Liver (tissue), 8 donors: ENCODE measurements at regions not wholly inside any gene's neighbourhood (a gene's known extent, or its start where the extent isn't known, plus 50 kb on each side); places are given as distances from the start of the nearest gene placed in this dataset.

Experiments
- DNase-seq: peaks from one replicate; pipeline ENCODE4 v3.0.0-alpha.2; 2017; ENCODE audit warnings: low spot score
- H3K27ac ChIP-seq, 2 donors: one replicate each; pipeline ENCODE4 v1.7.0; 2013; ENCODE audit warnings: inconsistent platforms in 2 of 2, low read length in 2 of 2, control low read depth in 1 of 2, low read depth in 1 of 2, mild to moderate bottlenecking in 1 of 2
- H3K27me3 ChIP-seq, 4 donors: one replicate each; pipeline versions ENCODE4 v1.6.1 to v1.7.0; 2013; ENCODE audit warnings: low read length in 3 of 4, inconsistent platforms in 1 of 4, mild to moderate bottlenecking in 1 of 4, moderate library complexity in 1 of 4; ENCODE audit not compliant: control insufficient read depth in 4 of 4, insufficient read depth in 4 of 4
- H3K36me3 ChIP-seq, 4 donors: one replicate each; pipeline versions ENCODE4 v1.6.1 to v1.7.0; 2013; ENCODE audit warnings: low read length in 3 of 4, mild to moderate bottlenecking in 3 of 4, low read depth in 1 of 4, moderate library complexity in 1 of 4; ENCODE audit not compliant: control insufficient read depth in 4 of 4, insufficient read depth in 3 of 4
- H3K4me1 ChIP-seq, 4 donors: one replicate each; pipeline versions ENCODE4 v1.6.1 to v1.7.0; 2013; ENCODE audit warnings: low read length in 3 of 4, mild to moderate bottlenecking in 3 of 4, moderate library complexity in 1 of 4; ENCODE audit not compliant: control insufficient read depth in 4 of 4, insufficient read depth in 4 of 4
- H3K4me3 ChIP-seq, 3 donors: one replicate each; pipeline versions ENCODE4 v1.6.1 to v1.7.0; 2013; ENCODE audit warnings: low read length in 3 of 3, control low read depth in 1 of 3, low read depth in 1 of 3, mild to moderate bottlenecking in 1 of 3
- H3K9ac ChIP-seq, 2 donors: one replicate each; pipeline ENCODE4 v1.7.0; 2013; ENCODE audit warnings: low read length in 2 of 2, mild to moderate bottlenecking in 2 of 2, moderate library complexity in 2 of 2, control low read depth in 1 of 2, low read depth in 1 of 2
- H3K9me3 ChIP-seq, 4 donors: one replicate each; pipeline versions ENCODE4 v1.6.1 to v1.7.0; 2013; ENCODE audit warnings: low read length in 3 of 4; ENCODE audit not compliant: control insufficient read depth in 4 of 4
- CTCF ChIP-seq: fragments of 150-350 bp; IDR thresholded peaks from 2 replicates; pipeline ENCODE4 v1.5.1; 2017; ENCODE audit warnings: improper control_type of control experiment, low read depth, low read length; ENCODE audit not compliant: missing input control
- EGR1 ChIP-seq, 2 donors: IDR thresholded peaks; 2 replicates each; pipeline ENCODE4 v1.6.1; 2016 to 2018; ENCODE audit warnings: antibody characterized with exemption in 2 of 2, low read depth in 2 of 2
- FOXA1 ChIP-seq: IDR thresholded peaks from 2 replicates; pipeline ENCODE4 v1.6.1; 2016; ENCODE audit warnings: antibody characterized with exemption
- FOXA2 ChIP-seq: IDR thresholded peaks from 2 replicates; pipeline ENCODE4 v1.6.1; 2016; ENCODE audit warnings: antibody characterized with exemption
- GABPA ChIP-seq, 2 donors: IDR thresholded peaks in 1 of 2; conservative IDR thresholded peaks in 1 of 2; 2 replicates each; pipeline ENCODE4 v1.6.1; 2016; ENCODE audit warnings: antibody characterized with exemption in 2 of 2, mild to moderate bottlenecking in 1 of 2, moderate library complexity in 1 of 2
- HNF4A ChIP-seq, 2 donors: conservative IDR thresholded peaks; 2 replicates each; pipeline ENCODE4 v1.6.1; 2016; ENCODE audit warnings: antibody characterized with exemption in 2 of 2, mild to moderate bottlenecking in 2 of 2
- HNF4G ChIP-seq: IDR thresholded peaks from 2 replicates; pipeline ENCODE4 v1.6.1; 2016; ENCODE audit warnings: antibody characterized with exemption
- JUND ChIP-seq, 2 donors: IDR thresholded peaks; 2 replicates each; pipeline ENCODE4 v1.6.1; 2016; ENCODE audit warnings: antibody characterized with exemption in 2 of 2
- NR2F2 ChIP-seq: IDR thresholded peaks from 2 replicates; pipeline ENCODE4 v1.6.1; 2016; ENCODE audit warnings: antibody characterized with exemption
- RAD21 ChIP-seq, 2 donors: IDR thresholded peaks; 2 replicates each; pipeline ENCODE4 v1.6.1; 2016; ENCODE audit warnings: antibody characterized with exemption in 2 of 2, mild to moderate bottlenecking in 2 of 2
- RXRA ChIP-seq, 2 donors: IDR thresholded peaks; 2 replicates each; pipeline ENCODE4 v1.6.1; 2017 to 2018; ENCODE audit warnings: antibody characterized with exemption in 2 of 2, mild to moderate bottlenecking in 1 of 2
- SP1 ChIP-seq: IDR thresholded peaks from 2 replicates; pipeline ENCODE4 v1.6.1; 2018; ENCODE audit warnings: antibody characterized with exemption, mild to moderate bottlenecking
- TAF1 ChIP-seq: conservative IDR thresholded peaks from 2 replicates; pipeline ENCODE4 v1.6.1; 2016; ENCODE audit warnings: antibody characterized with exemption, mild to moderate bottlenecking
- YY1 ChIP-seq: IDR thresholded peaks from 2 replicates; pipeline ENCODE4 v1.6.1; 2016; ENCODE audit warnings: antibody characterized with exemption, mild to moderate bottlenecking
- ZBTB33 ChIP-seq: IDR thresholded peaks from 2 replicates; pipeline ENCODE4 v1.6.1; 2016; ENCODE audit warnings: antibody characterized with exemption
- WGBS: extraction: QIAGEN DNeasy Blood & Tissue Kit; methylation state at CpG from one replicate; pipeline ENCODE4 v1.1.7; 2013; 5-methylcytosine and 5-hydroxymethylcytosine counted together
- TF ChIP-seq, protein P1 (sequence below): IDR thresholded peaks from 2 replicates; pipeline ENCODE4 v1.6.1; 2016; ENCODE audit warnings: antibody characterized with exemption
- TF ChIP-seq, protein P2 (sequence below): IDR thresholded peaks from 2 replicates; pipeline ENCODE4 v1.6.1; 2016; ENCODE audit warnings: antibody characterized with exemption
- donor health status: healthy.
- donor health status: healthy.
- donor health status: healthy.
- donor health status: healthy.
- donor health status: healthy.

GRCh38 chr5:72649449-72649848, 142.2 kb upstream of the ZNF366 start:
- H3K27me3 ChIP-seq: no peaks in the 10 kb centered on the region
- H3K27ac ChIP-seq: no peak overlapping the region
- H3K9me3 ChIP-seq: no peaks in the 10 kb centered on the region
- no peak overlapping the region for H3K4me3 ChIP-seq
- 76% methylated on average over 7 of the region's 7 CpGs for WGBS
- no peaks in the 10 kb centered on the region for H3K36me3 ChIP-seq
- no peaks in the 10 kb centered on the region for H3K4me1 ChIP-seq
- no peak for TF ChIP-seq GABPA (IDR thresholded peaks at IDR 0.05 in 1 of 2, conservative IDR thresholded peaks at IDR 0.05 in 1 of 2)
- no peak for TF ChIP-seq RXRA (IDR thresholded peaks at IDR 0.05)
- no peak for TF ChIP-seq ZBTB33
- no peak for TF ChIP-seq NR2F2
- TF ChIP-seq EGR1 (IDR thresholded peaks at IDR 0.05; ENCODE audit: low read depth in 2 of 2): no peak
- TF ChIP-seq CTCF: no peak
- TF ChIP-seq SP1: no peak
- no peak for TF ChIP-seq JUND (IDR thresholded peaks at IDR 0.05)
- no peak for TF ChIP-seq HNF4A (conservative IDR thresholded peaks at IDR 0.05)
- no peak for TF ChIP-seq FOXA1
- no peak for TF ChIP-seq HNF4G
- no peak for TF ChIP-seq FOXA2
- TF ChIP-seq, protein P1, sequence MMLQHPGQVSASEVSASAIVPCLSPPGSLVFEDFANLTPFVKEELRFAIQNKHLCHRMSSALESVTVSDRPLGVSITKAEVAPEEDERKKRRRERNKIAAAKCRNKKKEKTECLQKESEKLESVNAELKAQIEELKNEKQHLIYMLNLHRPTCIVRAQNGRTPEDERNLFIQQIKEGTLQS: no peak
- no peak for TF ChIP-seq RAD21 (IDR thresholded peaks at IDR 0.05)
- TF ChIP-seq, protein P2, sequence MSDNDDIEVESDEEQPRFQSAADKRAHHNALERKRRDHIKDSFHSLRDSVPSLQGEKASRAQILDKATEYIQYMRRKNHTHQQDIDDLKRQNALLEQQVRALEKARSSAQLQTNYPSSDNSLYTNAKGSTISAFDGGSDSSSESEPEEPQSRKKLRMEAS: no peak
- no peak for TF ChIP-seq YY1
- no peak for TF ChIP-seq TAF1
- no peak for DNase-seq
- H3K9ac ChIP-seq: no peak overlapping the region

GRCh38 chr5:72648480-72648879, 141.3 kb upstream of the ZNF366 start:
- WGBS: 93% methylated on average over 1 of the region's 1 CpG
- TF ChIP-seq, protein P2: no peak
- TF ChIP-seq CTCF: no peak
- TF ChIP-seq HNF4A (conservative IDR thresholded peaks at IDR 0.05): no peak
- no peak for TF ChIP-seq RXRA (IDR thresholded peaks at IDR 0.05)
- no peak for TF ChIP-seq SP1
- no peak for TF ChIP-seq HNF4G
- no peak for TF ChIP-seq GABPA (IDR thresholded peaks at IDR 0.05 in 1 of 2, conservative IDR thresholded peaks at IDR 0.05 in 1 of 2)
- no peak for TF ChIP-seq FOXA2
- no peak for TF ChIP-seq TAF1
- H3K4me1 ChIP-seq: no peaks in the 10 kb centered on the region

More at GRCh38 chr5:72648480-72648879, 141.3 kb upstream of the ZNF366 start:
- DNase-seq: no peak
- no peak overlapping the region for H3K9ac ChIP-seq
- H3K4me3 ChIP-seq: no peak overlapping the region
- H3K9me3 ChIP-seq: no peaks in the 10 kb centered on the region
- H3K27ac ChIP-seq: no peak overlapping the region
- no peaks in the 10 kb centered on the region for H3K36me3 ChIP-seq
- no peaks in the 10 kb centered on the region for H3K27me3 ChIP-seq
